ENCODE measurements at regions not wholly inside any gene's neighbourhood (a gene's known extent, or its start where the extent isn't known, plus 50 kb on each side); places are given as distances from the start of the nearest gene placed in this dataset.

- no peak overlapping the region for H3K4me3 ChIP-seq (ENCODE audit: low read depth, low read length)
- DNase-seq (ENCODE audit: low read depth): no peak
- TF ChIP-seq CTCF (IDR thresholded peaks at IDR 0.05; ENCODE audit: control insufficient read depth, extremely low read depth, insufficient read depth): no peak
Observed at GRCh38 chr11:105265845-105266244, 126.3 kb upstream of the CARD18 start.

- H3K4me3 ChIP-seq (ENCODE audit: low read depth, low read length): no peak overlapping the region
- TF ChIP-seq CTCF (IDR thresholded peaks at IDR 0.05; ENCODE audit: control insufficient read depth, extremely low read depth, insufficient read depth): no peak
- no peak for DNase-seq (ENCODE audit: low read depth)
Observed at GRCh38 chr11:105260976-105261375, 121.4 kb upstream of the CARD18 start.

GRCh38 chr11:105245781-105246315 lies 106.3 kb upstream of the CARD18 start:
- DNase-seq (ENCODE audit: low read depth): no peak
- H3K4me3 ChIP-seq (ENCODE audit: low read depth, low read length): no peak overlapping the region
- no peak for TF ChIP-seq CTCF (IDR thresholded peaks at IDR 0.05; ENCODE audit: control insufficient read depth, extremely low read depth, insufficient read depth)

- DNase-seq (ENCODE audit: low read depth): no peak
- no peak overlapping the region for H3K4me3 ChIP-seq (ENCODE audit: low read depth, low read length)
- no peak for TF ChIP-seq CTCF (IDR thresholded peaks at IDR 0.05; ENCODE audit: control insufficient read depth, extremely low read depth, insufficient read depth)
Observed at GRCh38 chr11:105244160-105244825, 104.7 kb upstream of the CARD18 start.

GRCh38 chr11:105241136-105241535 lies 101.6 kb upstream of the CARD18 start:
- H3K4me3 ChIP-seq (ENCODE audit: low read depth, low read length): no peak overlapping the region
- DNase-seq (ENCODE audit: low read depth): no peak
- TF ChIP-seq CTCF (IDR thresholded peaks at IDR 0.05; ENCODE audit: control insufficient read depth, extremely low read depth, insufficient read depth): no peak

- H3K4me3 ChIP-seq (ENCODE audit: low read depth, low read length): no peak overlapping the region
- no peak for TF ChIP-seq CTCF (IDR thresholded peaks at IDR 0.05; ENCODE audit: control insufficient read depth, extremely low read depth, insufficient read depth)
- DNase-seq (ENCODE audit: low read depth): no peak
Observed at GRCh38 chr11:105236664-105237063, 97.1 kb upstream of the CARD18 start.

GRCh38 chr11:105233285-105233684 lies 93.7 kb upstream of the CARD18 start:
- TF ChIP-seq CTCF (IDR thresholded peaks at IDR 0.05; ENCODE audit: control insufficient read depth, extremely low read depth, insufficient read depth): no peak
- DNase-seq (ENCODE audit: low read depth): no peak
- H3K4me3 ChIP-seq (ENCODE audit: low read depth, low read length): no peak overlapping the region
